GM19240 (cell line): ENCODE measurements at regions not wholly inside any gene's neighbourhood (a gene's known extent, or its start where the extent isn't known, plus 50 kb on each side); places are given as distances from the start of the nearest gene placed in this dataset.
"Not testable (repeated sequence)": the region's sequence is repeated elsewhere in the genome, so short reads cannot be mapped to it uniquely, and the experiment has no call there.

ENCODE experiments used
- DNase-seq: peaks from one replicate; pipeline ENCODE4 v3.0.0; 2011; ENCODE audit warnings: low spot score; ENCODE audit not compliant: insufficient read length

DNA sequence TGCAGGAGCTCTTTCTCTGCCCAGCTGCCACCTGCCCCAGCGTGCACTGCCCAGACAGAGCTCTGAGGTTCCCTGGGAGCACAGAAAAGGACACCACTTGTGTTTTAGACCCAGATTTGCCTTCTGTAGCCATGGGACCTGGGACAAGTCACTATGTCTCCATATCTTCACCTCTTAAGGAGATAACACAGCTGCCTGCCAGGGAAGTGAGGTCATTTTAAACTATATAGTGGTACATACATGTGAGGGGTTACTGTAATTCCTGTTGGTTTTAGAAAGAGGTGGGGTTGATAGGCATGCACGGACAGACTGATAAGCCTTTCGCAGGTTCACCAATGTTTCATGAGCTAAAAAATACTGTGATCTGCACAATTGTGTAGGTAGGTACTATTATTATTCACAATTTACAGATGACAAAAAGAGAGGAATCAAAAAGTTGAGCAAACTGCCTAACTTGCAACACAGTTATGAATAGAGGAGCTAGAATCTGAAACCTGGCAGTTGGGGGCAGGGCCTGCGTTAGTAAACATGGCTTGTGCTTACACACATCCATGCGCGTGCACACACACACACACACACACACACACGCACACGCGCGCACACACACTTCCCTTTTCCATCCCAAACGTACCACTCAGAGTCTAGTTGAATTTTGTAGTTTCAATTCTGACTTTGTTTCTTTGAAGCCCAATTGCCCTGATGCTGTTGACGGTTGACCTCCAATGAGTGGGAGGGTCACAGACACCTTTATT, 193.6 kb downstream of the FAM43A start:
- DNase-seq: no peak

DNA sequence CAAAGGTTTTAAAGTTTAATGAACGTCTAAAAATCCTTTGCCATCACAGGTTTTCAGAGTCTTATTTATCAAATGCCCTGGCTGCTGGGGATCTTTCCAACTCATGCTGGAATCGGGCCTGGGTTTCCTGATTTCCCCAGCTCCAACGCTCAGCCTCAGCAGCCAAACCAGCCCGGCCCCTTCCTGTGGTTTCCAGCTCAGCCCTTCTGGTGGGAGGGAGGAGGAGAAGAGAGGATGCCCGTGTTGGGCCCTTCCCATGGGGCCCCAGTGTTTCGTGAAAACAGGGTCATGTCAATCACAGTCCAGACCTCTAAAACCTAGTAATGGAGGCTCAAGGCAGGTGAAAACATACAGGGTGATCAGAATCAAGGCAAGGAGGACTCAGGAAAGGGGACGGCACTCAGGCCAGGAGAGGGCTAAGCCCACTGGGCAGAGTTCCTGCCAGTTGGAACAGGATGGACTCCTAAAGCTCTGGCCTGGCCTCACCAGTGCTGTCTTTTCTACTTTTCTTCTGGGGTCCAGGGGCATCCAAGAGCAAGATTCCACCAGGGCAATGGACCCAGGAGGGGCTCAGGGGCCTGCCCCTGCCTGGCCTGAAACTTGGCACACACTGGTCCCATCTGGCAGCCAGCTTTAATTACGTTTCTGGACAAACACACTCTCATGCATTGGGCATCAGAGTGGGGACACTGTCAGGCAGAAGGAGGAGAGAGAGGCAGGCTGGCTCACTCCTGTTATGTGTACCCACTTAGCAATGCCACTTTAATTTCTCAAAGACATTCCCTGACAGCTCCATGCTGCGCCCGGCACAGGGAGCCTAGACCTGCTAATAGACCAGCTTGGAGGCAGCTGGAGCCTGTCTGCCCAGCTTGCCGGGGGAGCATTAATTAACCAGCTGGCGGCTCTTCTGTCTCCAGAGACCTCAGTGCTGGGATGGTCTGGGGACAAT, 194.6 kb downstream of the FAM43A start:
- no peak for DNase-seq

DNA sequence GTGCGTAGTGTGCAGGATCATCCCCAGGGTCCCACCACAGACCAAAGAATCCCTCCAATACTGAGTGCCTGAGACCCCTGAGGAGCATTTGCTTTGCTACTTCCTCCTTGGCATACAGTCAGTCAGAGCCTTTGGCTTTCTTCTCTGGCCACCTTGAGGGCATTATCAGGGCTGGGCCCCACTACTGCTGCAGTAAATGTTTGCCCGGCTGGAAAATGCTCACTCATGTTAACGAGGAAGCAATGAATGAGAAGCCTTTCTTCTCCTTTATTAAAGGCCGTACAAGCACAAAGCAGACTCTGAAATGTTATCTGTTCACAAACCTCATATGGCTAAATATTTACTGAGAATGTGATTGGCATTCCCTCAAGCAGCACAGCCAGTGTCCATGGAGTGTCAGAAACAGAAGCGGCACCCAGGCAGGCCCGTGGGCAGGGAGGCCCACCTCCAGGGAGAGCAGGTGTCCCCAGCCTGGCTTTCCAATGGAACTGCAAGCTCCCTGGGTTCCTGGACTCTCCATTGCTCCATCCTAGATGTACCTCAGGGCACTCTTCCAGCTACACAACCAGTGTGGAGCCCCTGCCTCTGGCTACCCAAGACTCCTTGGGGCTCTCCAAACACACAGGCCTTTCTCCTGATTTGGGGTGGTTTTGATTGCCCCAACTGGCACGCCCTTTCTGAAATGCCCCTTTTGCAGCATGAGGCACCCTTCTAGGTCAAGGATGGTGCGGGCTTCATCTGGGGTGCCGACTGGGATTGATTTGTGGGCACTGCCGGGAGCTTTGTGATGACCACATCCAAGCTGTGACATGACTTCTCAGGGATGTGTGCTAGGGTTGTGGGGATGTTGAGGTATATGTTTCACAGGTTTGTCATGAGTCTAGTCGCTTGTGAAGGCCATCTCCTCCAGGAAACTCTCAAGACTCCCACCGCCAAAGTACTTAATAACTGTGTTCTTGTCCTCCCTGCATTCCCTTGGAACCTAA, 195.6 kb downstream of the FAM43A start:
- DNase-seq: no peak

DNA sequence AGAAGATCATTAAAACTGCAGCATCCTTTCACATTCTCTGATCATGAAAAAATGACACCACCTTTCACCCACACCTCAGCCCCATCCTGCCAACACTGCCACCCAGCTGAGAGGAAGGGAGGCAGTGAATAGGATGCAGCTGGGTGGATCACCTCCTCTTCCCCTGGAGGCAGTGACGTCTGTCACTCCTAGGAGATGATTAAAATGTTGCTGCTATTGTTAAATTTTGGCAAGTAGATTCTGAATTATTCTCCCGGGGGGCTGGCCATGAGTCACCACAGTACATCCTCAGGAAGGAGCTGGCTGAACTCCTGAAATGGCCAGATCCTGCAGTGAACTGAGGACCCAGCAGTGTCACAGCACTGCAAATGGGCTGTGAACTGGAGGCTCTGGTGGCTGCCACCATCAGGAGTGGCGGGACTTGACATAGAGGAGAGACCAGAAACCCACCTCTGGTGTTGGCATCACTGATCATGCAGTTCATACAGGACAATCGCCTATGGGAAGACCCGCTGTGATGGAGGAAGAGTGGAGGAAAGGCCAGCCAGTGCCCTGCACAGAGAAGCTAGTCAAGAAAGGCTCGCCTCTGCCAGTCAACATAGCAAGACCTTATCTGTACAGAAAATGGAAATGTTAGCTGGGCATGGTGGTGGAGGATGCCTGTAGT, 199.1 kb downstream of the FAM43A start:
- no peak for DNase-seq

DNA sequence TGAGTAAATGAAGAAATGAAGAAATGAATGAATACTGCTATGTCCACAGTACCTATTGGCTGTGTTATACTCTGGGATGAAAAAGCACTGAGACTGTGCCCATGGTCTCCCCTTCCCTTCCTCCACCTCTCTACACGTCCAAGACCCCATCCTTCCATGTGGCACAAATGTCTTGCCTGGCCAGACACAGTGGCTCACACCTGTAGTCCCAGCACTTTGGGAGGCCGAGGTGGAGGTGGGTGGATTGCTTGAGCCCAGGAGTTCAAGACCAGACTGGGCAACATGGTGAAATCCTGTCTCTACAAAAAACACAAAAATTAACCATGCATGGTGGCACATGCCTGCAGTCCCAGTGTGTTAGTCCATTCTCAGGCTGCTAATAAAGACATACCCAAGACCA, 200.1 kb downstream of the FAM43A start:
- no peak for DNase-seq

DNA sequence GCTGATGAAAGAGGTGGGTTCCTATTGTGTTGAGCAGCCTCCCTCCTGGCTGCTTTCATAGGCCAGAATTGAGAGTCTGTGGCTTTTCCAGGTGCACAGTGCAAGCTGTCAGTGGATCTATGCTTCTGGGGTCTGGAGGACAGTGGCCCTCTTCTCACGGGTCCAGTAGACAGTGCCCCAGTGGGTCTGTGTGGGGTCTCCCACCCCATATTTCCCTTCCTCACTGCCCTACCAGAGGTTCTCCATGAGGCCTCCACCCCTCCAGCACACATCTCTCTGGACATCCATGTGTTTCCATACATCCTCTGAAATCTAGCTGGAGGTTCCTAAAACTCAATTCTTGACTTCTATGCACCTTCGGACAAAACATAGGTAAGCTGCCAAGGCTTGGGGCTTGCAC, 201.2 kb downstream of the FAM43A start:
- DNase-seq: no peak

DNA sequence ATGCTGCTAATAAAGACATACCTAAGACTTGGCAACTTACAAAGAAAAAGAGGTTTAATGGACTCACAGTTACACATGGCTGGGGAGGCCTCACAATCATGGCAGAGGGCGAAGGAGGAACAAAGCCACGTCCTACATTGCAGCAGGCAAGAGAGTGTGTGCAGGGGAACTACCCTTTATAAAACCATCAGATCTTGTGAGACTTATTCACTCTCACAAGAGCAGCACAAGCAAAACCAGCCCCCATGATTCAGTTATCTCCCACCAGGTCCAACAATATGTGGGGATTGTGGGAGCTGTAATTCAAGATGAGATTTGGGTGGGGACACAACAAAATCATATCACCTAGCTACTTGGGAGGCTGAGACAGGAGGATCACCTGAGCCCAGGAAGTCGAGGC, 202.4 kb downstream of the FAM43A start:
- DNase-seq: not testable (repeated sequence)

GRCh38 chr3:194888916-194889315, 203.2 kb downstream of the FAM43A start:
- no peak for DNase-seq

- no peak for DNase-seq
Observed at GRCh38 chr3:194890091-194890490, 204.4 kb downstream of the FAM43A start.

- no peak for DNase-seq
Observed at GRCh38 chr3:194893121-194893987, 207.7 kb downstream of the FAM43A start.

DNA sequence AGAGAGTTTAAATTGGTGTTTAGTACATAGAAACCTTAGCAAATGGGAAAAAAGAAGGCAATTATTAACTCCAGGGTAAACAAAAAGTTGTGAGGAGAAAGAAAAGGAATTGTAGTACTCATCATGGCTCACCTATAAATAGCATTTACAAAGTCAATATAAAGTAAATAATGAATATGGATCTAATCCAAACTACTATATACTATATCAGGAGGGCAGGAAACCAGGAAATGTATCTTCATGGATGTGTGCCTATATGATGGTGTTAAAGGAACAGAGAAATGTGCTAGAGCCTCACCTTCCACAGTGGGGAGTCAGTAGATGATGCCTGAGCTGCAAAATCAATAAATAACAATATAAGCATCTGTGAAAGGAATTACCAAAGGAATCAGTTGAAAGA, 208.9 kb downstream of the FAM43A start:
- no peak for DNase-seq

GRCh38 chr3:194900854-194901522, 215.3 kb downstream of the FAM43A start:
- no peak for DNase-seq

DNA sequence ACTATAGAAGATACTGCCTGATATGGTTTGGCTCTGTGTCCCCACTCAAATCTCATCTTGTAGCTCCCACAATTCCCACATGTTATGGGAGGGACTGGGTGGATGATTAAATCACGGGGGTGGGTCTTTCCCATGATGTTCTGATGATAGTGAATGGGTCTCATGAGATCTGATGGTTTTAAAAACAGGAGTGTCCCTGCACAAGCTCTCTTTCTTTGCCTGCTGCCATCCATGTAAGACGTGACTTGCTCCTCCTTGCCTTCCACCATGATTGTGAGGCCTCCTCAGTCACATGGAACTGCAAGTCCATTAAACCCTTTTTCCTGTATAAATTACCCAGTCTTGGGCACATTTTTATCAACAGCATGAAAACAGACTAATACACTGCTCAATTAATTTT, 217.8 kb downstream of the FAM43A start:
- DNase-seq: not testable (repeated sequence)

GRCh38 chr3:194904999-194905398, 219.3 kb downstream of the FAM43A start:
- not testable (repeated sequence) for DNase-seq

GRCh38 chr3:194905696-194906095, 220.0 kb downstream of the FAM43A start:
- DNase-seq: no peak

GRCh38 chr3:194906229-194906629, 220.5 kb downstream of the FAM43A start:
- DNase-seq: no peak

DNA sequence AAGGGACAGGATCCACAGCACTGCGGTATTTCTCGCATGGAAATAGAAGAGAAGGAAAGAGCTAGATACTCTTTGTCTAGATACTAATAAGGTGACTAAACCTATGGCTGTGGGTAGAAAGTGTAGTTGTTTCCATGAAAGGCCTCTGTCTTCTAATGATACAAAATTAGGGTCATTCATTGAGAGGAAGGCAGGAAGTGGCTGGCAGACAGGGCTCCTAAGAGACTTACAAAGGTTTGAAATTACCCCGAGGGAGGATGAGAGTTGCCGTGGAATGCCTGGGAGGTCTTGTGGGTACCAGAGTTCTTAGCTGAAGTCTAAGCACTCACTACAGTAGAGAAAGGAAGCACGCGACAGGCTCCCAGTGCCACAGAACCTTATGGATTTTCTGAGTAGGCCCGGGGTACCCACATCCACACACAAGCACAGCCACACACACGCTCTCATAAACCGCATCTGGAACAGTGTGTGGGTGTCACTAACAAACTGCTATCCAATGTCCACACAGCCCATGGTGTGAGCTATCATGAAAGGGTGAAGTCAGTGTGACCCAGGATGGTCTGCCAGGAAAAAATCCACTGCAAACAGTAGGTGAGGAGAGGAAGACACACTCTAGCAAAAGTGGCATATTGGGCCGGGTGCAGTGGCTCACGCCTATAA, 221.4 kb downstream of the FAM43A start:
- DNase-seq: no peak

DNA sequence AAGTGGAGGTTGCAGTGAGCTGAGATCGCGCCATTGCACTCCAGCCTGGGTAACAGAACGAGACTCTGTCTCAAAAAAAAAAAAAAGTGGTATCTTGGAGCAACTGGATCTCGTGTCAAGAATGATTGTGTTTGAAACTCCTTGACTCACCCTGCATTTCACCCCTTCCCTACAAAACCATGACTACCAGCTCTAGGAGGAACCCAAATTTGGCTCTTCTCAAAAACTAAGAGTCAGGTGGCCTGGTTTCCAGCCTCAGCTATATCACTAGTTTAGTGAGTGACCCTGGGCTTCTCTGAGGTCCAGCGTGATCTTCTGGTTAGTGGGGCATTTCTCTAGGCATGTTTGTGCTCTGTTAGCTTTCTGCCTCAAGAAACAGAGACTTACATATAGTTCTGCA, 222.1 kb downstream of the FAM43A start:
- no peak for DNase-seq

DNA sequence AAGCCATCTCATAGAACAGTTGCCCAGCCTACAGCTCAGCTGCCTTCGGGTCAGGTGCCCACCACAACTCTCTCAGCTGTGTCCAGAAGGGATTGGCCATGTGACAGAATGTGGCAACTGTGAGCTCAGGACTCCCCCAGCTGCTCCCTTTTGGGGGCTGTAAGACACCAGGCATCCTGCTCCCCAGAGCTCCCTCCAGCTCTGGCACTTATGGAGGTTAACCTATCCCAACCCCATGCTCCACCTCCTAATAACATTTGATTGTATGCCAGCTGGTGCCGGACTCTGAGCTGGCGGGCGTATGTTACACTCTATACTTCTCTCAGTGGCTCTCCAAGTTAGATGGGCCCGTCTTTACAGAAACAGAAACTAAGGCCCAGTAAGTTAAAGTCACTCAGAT, 222.8 kb downstream of the FAM43A start:
- no peak for DNase-seq
